GM23338 (cell line): ENCODE measurements at regions not wholly inside any gene's neighbourhood (a gene's known extent, or its start where the extent isn't known, plus 50 kb on each side); places are given as distances from the start of the nearest gene placed in this dataset.

Experiments
- ATAC-seq: fragments of 200-7000 bp; cut with Tn5 transposase; 3 replicates; pipeline ENCODE4 v1.9.1; 2020
- DNase-seq: peaks from one replicate; pipeline ENCODE4 v3.0.0-alpha.2; 2015; ENCODE audit warnings: low spot score
- H2AFZ ChIP-seq: fragments of 200-600 bp; sonication (generic); 2 replicates; pipeline ENCODE4 v1.8.0; 2016; ENCODE audit warnings: antibody characterized with exemption, mild to moderate bottlenecking, moderate library complexity
- H3F3A ChIP-seq: fragments of 200-600 bp; sonication (generic); replicated peaks from 2 replicates; pipeline ENCODE4 v1.8.0; 2017; ENCODE audit warnings: antibody characterized with exemption, mixed run types, low read depth
- H3K27ac ChIP-seq: fragments of 200-600 bp; sonication (generic); 2 replicates; pipeline ENCODE4 v1.6.1; 2016; ENCODE audit warnings: low read depth
- H3K27me3 ChIP-seq: fragments of 200-600 bp; sonication (generic); 2 replicates; pipeline ENCODE4 v1.8.0; 2016; ENCODE audit warnings: mild to moderate bottlenecking, mixed run types, moderate library complexity; ENCODE audit not compliant: insufficient read depth
- H3K36me3 ChIP-seq: fragments of 200-600 bp; sonication (generic); 2 replicates; pipeline ENCODE4 v1.8.0; 2016; ENCODE audit warnings: mild to moderate bottlenecking; ENCODE audit not compliant: insufficient read depth
- H3K4me1 ChIP-seq: fragments of 200-600 bp; sonication (generic); 2 replicates; pipeline ENCODE4 v1.8.0; 2016; ENCODE audit warnings: mild to moderate bottlenecking, moderate library complexity; ENCODE audit not compliant: insufficient read depth
- H3K4me2 ChIP-seq: fragments of 200-600 bp; sonication (generic); 2 replicates; pipeline ENCODE4 v1.7.1; 2017; ENCODE audit warnings: mixed run types
- H3K4me3 ChIP-seq: fragments of 200-600 bp; sonication (generic); 2 replicates; pipeline ENCODE4 v1.6.1; 2016; ENCODE audit warnings: mixed run types
- H3K79me2 ChIP-seq: fragments of 200-600 bp; sonication (generic); replicated peaks from 2 replicates; pipeline ENCODE4 v1.8.0; 2017; ENCODE audit warnings: mild to moderate bottlenecking; ENCODE audit not compliant: insufficient read depth
- H3K9me2 ChIP-seq: fragments of 200-600 bp; sonication (generic); 2 replicates; pipeline ENCODE4 v1.8.0; 2017; ENCODE audit not compliant: insufficient read depth
- H4K20me1 ChIP-seq: fragments of 200-600 bp; sonication (generic); replicated peaks from 2 replicates; pipeline ENCODE4 v1.8.0; 2017; ENCODE audit warnings: mild to moderate bottlenecking; ENCODE audit not compliant: insufficient read depth
- H3K27ac Mint-ChIP-seq: 2 replicates; pipeline ENCODE4 v1.8.0; 2020; ENCODE audit warnings: inconsistent platforms, mild to moderate bottlenecking, moderate library complexity, mixed read lengths
- H3K27me3 Mint-ChIP-seq: 3 replicates; pipeline ENCODE4 v1.8.0; 2022; ENCODE audit warnings: low read depth, mild to moderate bottlenecking, moderate library complexity, mixed read lengths, inconsistent platforms; ENCODE audit not compliant: insufficient read depth, poor library complexity
- H3K36me3 Mint-ChIP-seq: 3 replicates; pipeline ENCODE4 v1.8.0; 2021; ENCODE audit warnings: low read depth, mild to moderate bottlenecking, inconsistent platforms, moderate library complexity, mixed read lengths
- H3K4me1 Mint-ChIP-seq: 3 replicates; pipeline ENCODE4 v1.8.0; 2020; ENCODE audit warnings: mild to moderate bottlenecking, inconsistent platforms, mixed read lengths
- H3K4me3 Mint-ChIP-seq: 3 replicates; pipeline ENCODE4 v1.8.0; 2021; ENCODE audit warnings: moderate library complexity, mild to moderate bottlenecking, inconsistent platforms, mixed read lengths
- H3K9me3 Mint-ChIP-seq: 3 replicates; pipeline ENCODE4 v1.8.0; 2020; ENCODE audit warnings: moderate library complexity, mild to moderate bottlenecking, inconsistent platforms, mixed read lengths
- CREB1 ChIP-seq: fragments of 250-450 bp; sonication (Bioruptor Pico); IDR thresholded peaks from 2 replicates; pipeline ENCODE4 v1.5.0; 2020; ENCODE audit warnings: low read depth, mild to moderate bottlenecking, moderate library complexity
- CTCF ChIP-seq, 2 experiments: fragments of 200-600 bp in 1 of 2; sonication (generic) in 1 of 2; conservative IDR thresholded peaks; 2 replicates each; pipeline versions ENCODE4 v1.5.1 to v1.6.1; 2016 to 2017; ENCODE audit warnings: antibody characterized with exemption in 2 of 2, low read depth in 2 of 2, mild to moderate bottlenecking in 2 of 2, moderate library complexity in 1 of 2
- ETS1 ChIP-seq: IDR thresholded peaks from 2 replicates; pipeline ENCODE4 v1.6.1; 2016; ENCODE audit warnings: antibody characterized with exemption
- EZH2 ChIP-seq: fragments of 200-600 bp; sonication (generic); IDR thresholded peaks from one replicate; pipeline ENCODE4 v1.8.0; 2017; ENCODE audit warnings: antibody characterized with exemption, mild to moderate bottlenecking, low read depth; ENCODE audit not compliant: unreplicated experiment
- EZH2phosphoT487 ChIP-seq: fragments of 200-600 bp; sonication (generic); IDR thresholded peaks from one replicate; pipeline ENCODE4 v1.8.1; 2018; ENCODE audit warnings: antibody characterized with exemption; ENCODE audit not compliant: unreplicated experiment
- JUNB ChIP-seq: IDR thresholded peaks from one replicate; pipeline ENCODE4 v1.6.1; 2016; ENCODE audit warnings: antibody characterized with exemption; ENCODE audit not compliant: unreplicated experiment
- NANOG ChIP-seq: IDR thresholded peaks from 2 replicates; pipeline ENCODE4 v1.6.1; 2016; ENCODE audit warnings: antibody characterized with exemption, borderline replicate concordance
- POLR2AphosphoS5 ChIP-seq: IDR thresholded peaks from 2 replicates; pipeline ENCODE4 v1.6.1; 2016; ENCODE audit warnings: antibody characterized with exemption, low read depth
- REST ChIP-seq: IDR thresholded peaks from one replicate; pipeline ENCODE4 v1.6.1; 2018; ENCODE audit warnings: antibody characterized with exemption; ENCODE audit not compliant: unreplicated experiment
- STAT1 ChIP-seq: IDR thresholded peaks from one replicate; pipeline ENCODE4 v1.6.1; 2016; ENCODE audit warnings: antibody characterized with exemption; ENCODE audit not compliant: unreplicated experiment
- ZNF114 ChIP-seq: fragments of 250-450 bp; sonication (Bioruptor Pico); IDR thresholded peaks from 2 replicates; pipeline ENCODE4 v1.5.0; 2020; ENCODE audit warnings: mild to moderate bottlenecking, moderate library complexity
- ZNF331 ChIP-seq: fragments of 250-450 bp; sonication (Bioruptor Pico); IDR thresholded peaks from 2 replicates; pipeline ENCODE4 v1.5.0; 2020; ENCODE audit warnings: low read depth, mild to moderate bottlenecking, moderate library complexity
- ZNF462 ChIP-seq: fragments of 250-450 bp; sonication (Bioruptor Pico); IDR thresholded peaks from 2 replicates; pipeline ENCODE4 v1.5.0; 2020; ENCODE audit warnings: mild to moderate bottlenecking, moderate library complexity

- TF ChIP-seq EZH2phosphoT487 = no peak
These were observed 494.5 kb upstream of the PDZRN3 start (continued) for GRCh38 chr3:74119221-74119620.

GRCh38 chr3:74115906-74116305 is 491.2 kb upstream of the PDZRN3 start:
- Mint-ChIP-seq H3K9me3 (peaks cover 5% of the 10 kb centered on the region), H3K27me3 (no peaks in the 10 kb centered on the region), H3K4me3 (no peak overlapping the region), H3K36me3 (peaks cover 2% of the 10 kb centered on the region; the same call in 1 of the 3 replicates), H3K27ac (no peak overlapping the region), H3K4me1 (no peaks in the 10 kb centered on the region)
- H4K20me1 ChIP-seq = no peaks in the 10 kb centered on the region
- peaks cover 10% of the 10 kb centered on the region; the same call in 1 of the 2 replicates for H3K9me2 ChIP-seq
- H3K79me2 ChIP-seq = no peaks in the 10 kb centered on the region
- H3K27me3 ChIP-seq = no peaks in the 10 kb centered on the region
- no peaks in the 10 kb centered on the region for H3F3A ChIP-seq
- no peak for ATAC-seq
- no peak overlapping the region for H3K4me3 ChIP-seq
- H3K27ac ChIP-seq = no peak overlapping the region
- no peaks in the 10 kb centered on the region for H3K36me3 ChIP-seq
- no peak overlapping the region for H3K4me2 ChIP-seq
- TF ChIP-seq EZH2phosphoT487 (no peak), EZH2 (no peak), POLR2AphosphoS5 (no peak), CTCF (conservative IDR thresholded peaks at IDR 0.05; ENCODE audit: low read depth in 2 of 2) (no peak), JUNB (no peak), ZNF462 (CRISPR knock-in tag) (no peak), STAT1 (no peak), CREB1 (CRISPR knock-in tag) (no peak), ZNF114 (CRISPR knock-in tag) (no peak), ETS1 (no peak), NANOG (no peak), ZNF331 (no peak), REST (no peak)
- H3K4me1 ChIP-seq = no peaks in the 10 kb centered on the region
- no peak overlapping the region for H2AFZ ChIP-seq
- no peak for DNase-seq
